Gastroesophageal sphincter (tissue), 4 donors: ENCODE measurements at regions not wholly inside any gene's neighbourhood (a gene's known extent, or its start where the extent isn't known, plus 50 kb on each side); places are given as distances from the start of the nearest gene placed in this dataset.

Experiments
- ATAC-seq: fragments of 150-250 bp; one replicate; pipeline ENCODE4 v1.9.1; 2016; ENCODE audit warnings: mild to moderate bottlenecking, moderate library complexity
- H3K27ac ChIP-seq, 4 donors: fragments of 200-600 bp; sonication (generic) in 3 of 4; 1 replicate in 3 of 4; 2 replicates in 1 of 4; pipeline ENCODE4 v1.5.1; 2016 to 2019
- H3K27me3 ChIP-seq: fragments of 200-600 bp; sonication (generic); one replicate; pipeline ENCODE4 v1.5.1; 2019
- H3K36me3 ChIP-seq, 2 donors: fragments of 200-600 bp; sonication (generic); one replicate each; pipeline ENCODE4 v1.5.1; 2019; ENCODE audit warnings: control low read depth in 1 of 2
- H3K4me1 ChIP-seq, 3 donors: fragments of 200-600 bp; sonication (generic); 1 replicate in 2 of 3; 2 replicates in 1 of 3; pipeline ENCODE4 v1.5.1; 2016 to 2019; ENCODE audit warnings: control low read depth in 2 of 3
- H3K4me3 ChIP-seq, 2 donors: fragments of 200-600 bp; sonication (generic); one replicate each; pipeline ENCODE4 v1.5.1; 2019; ENCODE audit warnings: mild to moderate bottlenecking in 1 of 2, moderate library complexity in 1 of 2
- H3K9me3 ChIP-seq, 3 donors: fragments of 200-600 bp; sonication (generic); one replicate each; pipeline ENCODE4 v1.5.1; 2017 to 2019; ENCODE audit warnings: control low read depth in 2 of 3
- EP300 ChIP-seq: sonication (generic); formaldehyde crosslinking; IDR thresholded peaks from one replicate; pipeline ENCODE4 v1.6.1; 2017; ENCODE audit warnings: antibody characterized with exemption, mild to moderate bottlenecking
- POLR2A ChIP-seq, 2 donors: fragments of 450-650 bp; IDR thresholded peaks; one replicate each; pipeline ENCODE4 v1.6.1; 2017; ENCODE audit warnings: antibody characterized with exemption in 2 of 2, mild to moderate bottlenecking in 2 of 2, moderate library complexity in 1 of 2
- POLR2AphosphoS5 ChIP-seq: sonication (generic); formaldehyde crosslinking; IDR thresholded peaks from one replicate; pipeline ENCODE4 v1.6.1; 2017; ENCODE audit warnings: antibody characterized with exemption
- WGBS, 2 donors: methylation state at CpG; one replicate each; pipeline ENCODE4 v1.1.5; 2018; ENCODE audit warnings: low coverage in 1 of 2; 5-methylcytosine and 5-hydroxymethylcytosine counted together
- TF ChIP-seq, protein P1 (sequence below), 4 experiments: fragments of 200-600 bp in 2 of 4; fragments of 450-650 bp in 2 of 4; sonication (generic) in 1 of 4; IDR thresholded peaks; one replicate each; pipeline ENCODE4 v1.5.1; 2017 to 2019; ENCODE audit warnings: antibody characterized with exemption in 4 of 4, mild to moderate bottlenecking in 2 of 4, moderate library complexity in 2 of 4

DNA sequence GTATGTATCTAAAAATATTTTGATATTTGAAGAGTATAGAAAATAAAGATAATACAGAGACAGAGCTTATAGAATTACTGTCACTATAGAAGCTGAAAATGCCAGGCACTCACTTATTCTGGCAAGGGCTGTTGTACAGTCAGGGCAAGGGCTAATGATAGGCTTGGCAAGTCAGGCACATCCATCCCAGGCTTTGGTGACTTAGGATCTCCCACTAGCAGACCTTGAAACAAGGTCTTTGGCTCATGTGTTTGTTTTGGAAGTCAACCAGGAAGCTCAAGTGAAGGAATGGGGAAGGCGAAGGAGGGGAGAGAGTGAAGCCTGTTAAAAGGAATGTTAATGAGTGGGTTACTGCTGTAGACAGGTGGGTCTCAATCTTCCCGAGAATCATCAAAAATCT is 199.1 kb upstream of the SUCLG2 start:
- TF ChIP-seq POLR2AphosphoS5 (no peak), EP300 (no peak), POLR2A (IDR thresholded peaks at IDR 0.05) (no peak)
- TF ChIP-seq, protein P1, sequence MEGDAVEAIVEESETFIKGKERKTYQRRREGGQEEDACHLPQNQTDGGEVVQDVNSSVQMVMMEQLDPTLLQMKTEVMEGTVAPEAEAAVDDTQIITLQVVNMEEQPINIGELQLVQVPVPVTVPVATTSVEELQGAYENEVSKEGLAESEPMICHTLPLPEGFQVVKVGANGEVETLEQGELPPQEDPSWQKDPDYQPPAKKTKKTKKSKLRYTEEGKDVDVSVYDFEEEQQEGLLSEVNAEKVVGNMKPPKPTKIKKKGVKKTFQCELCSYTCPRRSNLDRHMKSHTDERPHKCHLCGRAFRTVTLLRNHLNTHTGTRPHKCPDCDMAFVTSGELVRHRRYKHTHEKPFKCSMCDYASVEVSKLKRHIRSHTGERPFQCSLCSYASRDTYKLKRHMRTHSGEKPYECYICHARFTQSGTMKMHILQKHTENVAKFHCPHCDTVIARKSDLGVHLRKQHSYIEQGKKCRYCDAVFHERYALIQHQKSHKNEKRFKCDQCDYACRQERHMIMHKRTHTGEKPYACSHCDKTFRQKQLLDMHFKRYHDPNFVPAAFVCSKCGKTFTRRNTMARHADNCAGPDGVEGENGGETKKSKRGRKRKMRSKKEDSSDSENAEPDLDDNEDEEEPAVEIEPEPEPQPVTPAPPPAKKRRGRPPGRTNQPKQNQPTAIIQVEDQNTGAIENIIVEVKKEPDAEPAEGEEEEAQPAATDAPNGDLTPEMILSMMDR (IDR thresholded peaks at IDR 0.05) = no peak
- ATAC-seq = no peak

DNA sequence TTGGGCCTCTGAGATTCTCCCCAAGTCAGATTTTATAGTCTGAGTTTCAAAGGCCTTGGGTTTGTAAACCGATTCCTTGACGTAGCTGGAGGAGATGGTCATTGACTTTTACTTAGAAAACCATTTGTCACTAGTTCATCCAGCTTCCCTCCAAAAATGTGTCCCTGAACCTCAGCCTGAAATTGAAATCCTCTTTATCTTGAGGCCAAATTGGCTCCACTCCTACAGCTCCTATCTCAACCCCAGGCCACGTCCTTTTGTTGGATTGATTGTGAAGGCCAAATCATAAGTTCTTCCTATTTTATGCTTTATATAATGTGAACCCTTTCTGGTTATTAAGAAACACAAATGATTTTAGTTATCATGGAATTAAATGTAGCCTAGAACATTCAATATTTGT is 193.9 kb upstream of the SUCLG2 start:
- Histone ChIP-seq H3K27ac (no peak overlapping the region), H3K9me3 (no peaks in the 10 kb centered on the region), H3K4me3 (no peak overlapping the region), H3K27me3 (no peaks in the 10 kb centered on the region), H3K36me3 (no peaks in the 10 kb centered on the region), H3K4me1 (no peaks in the 10 kb centered on the region)
- no peak for ATAC-seq
- TF ChIP-seq, protein P1 (IDR thresholded peaks at IDR 0.05) = no peak
- TF ChIP-seq POLR2A (IDR thresholded peaks at IDR 0.05) (no peak), POLR2AphosphoS5 (no peak), EP300 (no peak)
- WGBS, 2 donors = 68 to 79% methylated on average over 3 of the region's 3 CpGs

More for the DNA sequence above, 199.1 kb upstream of the SUCLG2 start:
- 83 to 85% methylated on average over 1 to 2 of the region's 2 CpGs for WGBS, 2 donors
- Histone ChIP-seq H3K27ac (no peak overlapping the region), H3K9me3 (no peaks in the 10 kb centered on the region), H3K4me1 (no peaks in the 10 kb centered on the region), H3K36me3 (no peaks in the 10 kb centered on the region), H3K4me3 (no peak overlapping the region), H3K27me3 (no peaks in the 10 kb centered on the region)

DNA sequence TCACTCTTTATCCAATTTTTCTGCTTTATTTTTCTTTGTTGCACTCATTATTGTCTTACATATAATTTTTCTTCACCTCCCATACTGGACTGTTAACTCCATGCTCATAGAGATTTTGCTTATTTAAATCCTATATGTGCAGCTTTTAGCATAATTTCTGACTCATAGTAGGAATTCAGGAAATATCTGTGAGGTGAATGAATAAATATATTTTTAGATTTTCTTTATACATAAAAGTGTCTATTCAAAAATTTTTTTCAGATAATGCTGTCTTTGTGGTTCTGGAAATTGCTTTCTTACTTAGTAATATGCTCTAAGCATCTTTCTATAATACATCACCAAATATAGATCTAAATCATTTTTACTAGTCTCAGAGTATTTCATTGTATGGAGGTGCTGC is 191.8 kb upstream of the SUCLG2 start:
- no peaks in the 10 kb centered on the region for H3K4me1 ChIP-seq
- H3K9me3 ChIP-seq = no peaks in the 10 kb centered on the region

DNA sequence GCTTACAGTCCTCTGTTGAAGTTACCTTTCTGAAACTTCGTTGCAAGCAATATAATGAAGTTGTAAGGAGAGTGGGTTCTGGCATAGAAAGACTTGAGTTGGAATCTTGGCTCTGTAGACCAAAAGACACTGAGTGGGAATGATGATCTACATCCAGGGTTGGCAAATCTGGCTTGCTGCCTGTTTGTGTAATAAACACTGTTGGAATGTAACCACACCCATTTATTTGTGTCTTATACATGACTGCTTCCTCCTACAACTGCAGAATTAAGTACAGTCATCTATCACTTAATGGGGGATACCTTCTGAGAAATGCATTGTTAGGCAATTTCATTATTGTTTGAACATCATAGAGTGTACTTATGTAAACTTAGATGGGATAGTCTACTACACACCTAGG is 178.4 kb upstream of the SUCLG2 start:
- whole genome bisulfite sequencing, 2 donors = 67% methylated on average over 1 of the region's 1 CpG; no CpG with 5 or more reads in 1 of the 2 donors
- no peaks in the 10 kb centered on the region for H3K4me1 ChIP-seq
- TF ChIP-seq POLR2A (IDR thresholded peaks at IDR 0.05) = no peak
- no peak for TF ChIP-seq POLR2AphosphoS5
- no peak for TF ChIP-seq EP300
- TF ChIP-seq, protein P1 (IDR thresholded peaks at IDR 0.05) = no peak

More for the DNA sequence above, 191.8 kb upstream of the SUCLG2 start:
- no peaks in the 10 kb centered on the region for H3K36me3 ChIP-seq
- no peak for ATAC-seq
- H3K27me3 ChIP-seq = no peaks in the 10 kb centered on the region
- H3K4me3 ChIP-seq = no peak overlapping the region
- TF ChIP-seq POLR2A (IDR thresholded peaks at IDR 0.05) = no peak
- TF ChIP-seq, protein P1 (IDR thresholded peaks at IDR 0.05) = no peak
- TF ChIP-seq POLR2AphosphoS5 = no peak
- no peak for TF ChIP-seq EP300
- no peak overlapping the region for H3K27ac ChIP-seq

DNA sequence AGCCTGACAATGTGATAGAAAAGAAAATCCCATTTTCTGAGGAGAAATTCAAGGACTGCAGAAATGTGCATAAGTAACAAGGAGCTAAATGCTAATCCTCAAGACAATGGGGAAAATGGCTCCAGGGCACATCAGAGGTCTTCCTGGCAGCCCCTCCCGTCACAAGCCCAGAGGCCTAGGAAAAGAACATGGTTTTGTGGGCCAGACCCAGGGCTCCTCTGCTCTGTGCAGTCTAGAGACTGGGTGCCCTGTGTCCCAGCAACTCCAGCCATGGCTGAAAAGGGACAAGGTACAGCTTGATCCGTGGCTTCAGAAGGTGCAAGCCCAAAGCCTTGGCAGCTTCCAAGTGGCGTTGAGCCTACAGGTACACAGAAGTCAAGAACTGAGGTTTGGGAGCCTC is 176.8 kb upstream of the SUCLG2 start:
- no peaks in the 10 kb centered on the region for H3K36me3 ChIP-seq
- H3K9me3 ChIP-seq = peaks cover 0 to 35% (median 0%) of the 10 kb centered on the region in 3 donors
- no peak overlapping the region for H3K27ac ChIP-seq
- no peak overlapping the region for H3K4me3 ChIP-seq
- no peaks in the 10 kb centered on the region for H3K27me3 ChIP-seq
- 80 to 100% methylated on average over 1 of the region's 3 CpGs for WGBS, 2 donors
- no peaks in the 10 kb centered on the region for H3K4me1 ChIP-seq
- ATAC-seq = no peak
- TF ChIP-seq EP300 (no peak), POLR2A (IDR thresholded peaks at IDR 0.05) (no peak), POLR2AphosphoS5 (no peak)
- TF ChIP-seq, protein P1 (IDR thresholded peaks at IDR 0.05) = no peak

More for the DNA sequence above, 178.4 kb upstream of the SUCLG2 start:
- H3K36me3 ChIP-seq = no peaks in the 10 kb centered on the region
- no peak overlapping the region for H3K27ac ChIP-seq
- peaks cover 0 to 35% (median 0%) of the 10 kb centered on the region in 3 donors for H3K9me3 ChIP-seq
- ATAC-seq = no peak
- no peak overlapping the region for H3K4me3 ChIP-seq
- H3K27me3 ChIP-seq = no peaks in the 10 kb centered on the region
